Prostate gland (tissue), 2 donors: ENCODE measurements at regions not wholly inside any gene's neighbourhood (a gene's known extent, or its start where the extent isn't known, plus 50 kb on each side); places are given as distances from the start of the nearest gene placed in this dataset.

Experiments used
- CTCF ChIP-seq, 4 experiments: fragments of 200-600 bp in 2 of 4; fragments of 450-650 bp in 2 of 4; sonication (generic) in 2 of 4; IDR thresholded peaks; 1 replicate in 3 of 4; 2 replicates in 1 of 4; pipeline ENCODE4 v1.5.1; 2016 to 2019; ENCODE audit warnings: antibody characterized with exemption in 4 of 4, mild to moderate bottlenecking in 2 of 4, moderate library complexity in 2 of 4
- POLR2A ChIP-seq: fragments of 450-650 bp; IDR thresholded peaks from one replicate; pipeline ENCODE4 v1.6.1; 2016; ENCODE audit warnings: antibody characterized with exemption, mild to moderate bottlenecking
- POLR2AphosphoS5 ChIP-seq: sonication (generic); formaldehyde crosslinking; IDR thresholded peaks from one replicate; pipeline ENCODE4 v1.6.1; 2017; ENCODE audit warnings: antibody characterized with exemption

- TF ChIP-seq CTCF (IDR thresholded peaks at IDR 0.05), result no peak
- TF ChIP-seq POLR2A, result no peak
- no peak for TF ChIP-seq POLR2AphosphoS5
These were observed 1247.9 kb upstream of the MAP3K7 start for GRCh38 chr6:91834813-91835212.
